ENCODE measurements at regions not wholly inside any gene's neighbourhood (a gene's known extent, or its start where the extent isn't known, plus 50 kb on each side); places are given as distances from the start of the nearest gene placed in this dataset.

DNA sequence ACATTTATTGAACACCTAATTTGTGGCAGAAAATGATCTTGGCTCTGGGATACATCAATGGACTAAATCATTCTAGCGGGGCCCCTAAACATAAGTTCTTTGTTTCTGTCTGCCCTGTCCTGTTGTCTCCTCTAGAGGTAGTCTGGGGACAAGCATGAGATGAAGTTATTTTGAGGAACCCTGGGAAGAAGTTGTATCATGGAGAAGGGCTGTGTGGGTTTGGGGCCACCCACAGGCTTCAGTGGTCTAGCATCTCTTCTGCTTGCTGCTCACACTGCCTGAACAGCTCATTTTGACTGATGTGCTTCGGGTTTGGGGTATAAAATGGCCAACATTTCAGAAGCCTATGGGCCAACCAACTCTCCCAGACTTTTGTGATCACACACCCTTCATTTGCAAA lies 50.3 kb upstream of the OSBPL11 start:
- H3K36me3 ChIP-seq (ENCODE audit: insufficient read depth, low read length) = no peaks in the 10 kb centered on the region
- no peaks in the 10 kb centered on the region for H3F3A ChIP-seq (ENCODE audit: low read depth)
- no peaks in the 10 kb centered on the region for H3K27me3 ChIP-seq (ENCODE audit: insufficient read depth, low read length, poor library complexity, severe bottlenecking)
- no peaks in the 10 kb centered on the region for H3K9me3 ChIP-seq (ENCODE audit: insufficient read depth, low read depth, low read length)
- no peak overlapping the region for H3K4me3 ChIP-seq (ENCODE audit: low read length, poor library complexity, severe bottlenecking)
- no peaks in the 10 kb centered on the region for H3K9me2 ChIP-seq (replicated peaks; ENCODE audit: low read depth, low read length)
- no peak for TF ChIP-seq EZH2phosphoT487 (IDR thresholded peaks at IDR 0.05; ENCODE audit: borderline replicate concordance)
- TF ChIP-seq CTCF (conservative IDR thresholded peaks at IDR 0.05; ENCODE audit: low read length) = no peak
- no peak overlapping the region for H3K9ac ChIP-seq (ENCODE audit: low read depth, low read length, poor library complexity, severe bottlenecking)
- H3K4me1 ChIP-seq (ENCODE audit: insufficient read depth, low read length, poor library complexity, severe bottlenecking) = no peaks in the 10 kb centered on the region
- no peak overlapping the region for H2AFZ ChIP-seq (ENCODE audit: low read length)
- H3K4me2 ChIP-seq (ENCODE audit: low read depth, low read length, poor library complexity, severe bottlenecking) = no peak overlapping the region
- H4K20me1 ChIP-seq (ENCODE audit: insufficient read depth, low read length, poor library complexity, severe bottlenecking) = no peaks in the 10 kb centered on the region
- no peaks in the 10 kb centered on the region for H3K79me2 ChIP-seq (ENCODE audit: insufficient read depth, low read length)

- H3K4me2 ChIP-seq (ENCODE audit: low read depth, low read length, poor library complexity, severe bottlenecking) = no peak overlapping the region
- no peak overlapping the region for H2AFZ ChIP-seq (ENCODE audit: low read length)
- no peaks in the 10 kb centered on the region for H3K9me2 ChIP-seq (replicated peaks; ENCODE audit: low read depth, low read length)
- no peak overlapping the region for H3K4me3 ChIP-seq (ENCODE audit: low read length, poor library complexity, severe bottlenecking)
- H3K27me3 ChIP-seq (ENCODE audit: insufficient read depth, low read length, poor library complexity, severe bottlenecking) = no peaks in the 10 kb centered on the region
- no peaks in the 10 kb centered on the region for H3K4me1 ChIP-seq (ENCODE audit: insufficient read depth, low read length, poor library complexity, severe bottlenecking)
- no peaks in the 10 kb centered on the region for H3F3A ChIP-seq (ENCODE audit: low read depth)
- H3K9ac ChIP-seq (ENCODE audit: low read depth, low read length, poor library complexity, severe bottlenecking) = no peak overlapping the region
- no peaks in the 10 kb centered on the region for H3K36me3 ChIP-seq (ENCODE audit: insufficient read depth, low read length)
- no peaks in the 10 kb centered on the region for H4K20me1 ChIP-seq (ENCODE audit: insufficient read depth, low read length, poor library complexity, severe bottlenecking)
- H3K79me2 ChIP-seq (ENCODE audit: insufficient read depth, low read length) = no peaks in the 10 kb centered on the region
- no peak for TF ChIP-seq EZH2phosphoT487 (IDR thresholded peaks at IDR 0.05; ENCODE audit: borderline replicate concordance)
- no peak for TF ChIP-seq CTCF (conservative IDR thresholded peaks at IDR 0.05; ENCODE audit: low read length)
- H3K9me3 ChIP-seq (ENCODE audit: insufficient read depth, low read depth, low read length) = no peaks in the 10 kb centered on the region
Observed at GRCh38 chr3:125646581-125646980, 51.3 kb upstream of the OSBPL11 start.

DNA sequence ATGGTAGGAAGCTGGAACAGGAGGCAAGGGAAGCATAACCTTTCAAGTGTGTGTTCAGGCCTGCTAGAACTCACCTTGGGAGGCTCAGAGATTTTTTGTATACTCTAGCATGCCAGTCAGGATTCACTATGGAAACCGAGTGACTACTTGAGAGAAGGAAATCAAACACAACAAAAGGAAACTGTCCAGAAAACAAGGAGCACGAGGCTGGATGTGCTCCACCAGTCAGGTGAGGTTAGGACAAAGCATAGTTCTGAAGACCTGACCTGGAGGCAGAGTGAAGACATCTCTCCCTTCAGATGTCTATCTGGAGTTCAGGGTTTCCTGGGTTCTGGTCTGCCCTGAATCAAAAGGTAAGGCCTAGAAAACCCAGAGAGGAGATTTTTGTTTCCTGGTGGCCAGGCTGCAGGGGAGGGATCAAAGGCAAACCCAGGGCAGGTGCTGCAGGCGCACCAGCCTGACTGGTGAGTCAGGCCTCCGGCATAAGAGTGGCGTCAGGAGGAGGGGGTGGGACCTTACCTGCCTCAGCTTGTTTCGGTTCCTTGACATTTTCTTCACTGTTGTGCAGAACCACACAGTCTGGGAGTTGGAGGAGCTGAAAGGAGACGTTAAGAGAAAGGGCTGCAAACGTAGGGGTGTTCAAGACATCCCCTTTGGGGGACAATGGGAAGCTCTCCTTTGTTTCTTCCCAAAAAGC lies 52.2 kb upstream of the OSBPL11 start:
- Histone ChIP-seq H3K27me3 (ENCODE audit: insufficient read depth, low read length, poor library complexity, severe bottlenecking) (no peaks in the 10 kb centered on the region), H2AFZ (ENCODE audit: low read length) (no peak overlapping the region), H3K4me2 (ENCODE audit: low read depth, low read length, poor library complexity, severe bottlenecking) (no peak overlapping the region), H4K20me1 (ENCODE audit: insufficient read depth, low read length, poor library complexity, severe bottlenecking) (no peaks in the 10 kb centered on the region), H3K4me1 (ENCODE audit: insufficient read depth, low read length, poor library complexity, severe bottlenecking) (no peaks in the 10 kb centered on the region), H3K79me2 (ENCODE audit: insufficient read depth, low read length) (no peaks in the 10 kb centered on the region), H3K36me3 (ENCODE audit: insufficient read depth, low read length) (no peaks in the 10 kb centered on the region), H3F3A (ENCODE audit: low read depth) (no peaks in the 10 kb centered on the region), H3K4me3 (ENCODE audit: low read length, poor library complexity, severe bottlenecking) (no peak overlapping the region), H3K9ac (ENCODE audit: low read depth, low read length, poor library complexity, severe bottlenecking) (no peak overlapping the region), H3K9me2 (replicated peaks; ENCODE audit: low read depth, low read length) (no peaks in the 10 kb centered on the region), H3K9me3 (ENCODE audit: insufficient read depth, low read depth, low read length) (no peaks in the 10 kb centered on the region)
- no peak for TF ChIP-seq EZH2phosphoT487 (IDR thresholded peaks at IDR 0.05; ENCODE audit: borderline replicate concordance)
- no peak for TF ChIP-seq CTCF (conservative IDR thresholded peaks at IDR 0.05; ENCODE audit: low read length)

All from Loucy (cell line).